ENCODE measurements at regions not wholly inside any gene's neighbourhood (a gene's known extent, or its start where the extent isn't known, plus 50 kb on each side); places are given as distances from the start of the nearest gene placed in this dataset.

- no peak overlapping the region for H3K27ac ChIP-seq
- H4K20me1 ChIP-seq (ENCODE audit: insufficient read depth), result no peaks in the 10 kb centered on the region
- DNase-seq, result no peak
- peaks cover 15% of the 10 kb centered on the region for H3K4me1 ChIP-seq (replicated peaks; ENCODE audit: insufficient read depth)
- H3K4me3 ChIP-seq, result no peak overlapping the region
- no peak overlapping the region for H3K4me2 ChIP-seq
- no TSS peak for BruUV-seq (replicated peaks)
- ChIA-PET CTCF (interaction anchor here (0.6 kb wide), 1 partner anchor 508 kb away, joined by 8 read pairs; no protein-coding TSS in a partner anchor), POLR2A (ENCODE audit: unreplicated experiment) (no interaction called here)
- H3K36me3 ChIP-seq (ENCODE audit: low read depth), result no peaks in the 10 kb centered on the region
- peaks cover 13% of the 10 kb centered on the region; the same call in 1 of the 2 replicates for H3F3A ChIP-seq (ENCODE audit: insufficient read depth, low read depth)
- H2AFZ ChIP-seq, result no peak overlapping the region
- no peaks in the 10 kb centered on the region for H3K9me2 ChIP-seq (ENCODE audit: insufficient read depth)
- no peaks in the 10 kb centered on the region for H3K27me3 ChIP-seq (ENCODE audit: insufficient read depth, low read depth)
- TF ChIP-seq EZH2 (IDR thresholded peaks at IDR 0.05; ENCODE audit: low read depth), result no peak
- no peak for TF ChIP-seq CTCF (conservative IDR thresholded peaks at IDR 0.05)
- intact Hi-C loops (cut with micrococcal nuclease; ENCODE audit: unreplicated experiment), result no loop called here
- no peaks in the 10 kb centered on the region for H3K9me3 ChIP-seq (ENCODE audit: insufficient read depth, low read depth)
- no peaks in the 10 kb centered on the region for H3K79me2 ChIP-seq (ENCODE audit: low read depth)
These were observed 54.5 kb upstream of the PSD2 start for GRCh38 chr5:139740992-139741672.

DNA sequence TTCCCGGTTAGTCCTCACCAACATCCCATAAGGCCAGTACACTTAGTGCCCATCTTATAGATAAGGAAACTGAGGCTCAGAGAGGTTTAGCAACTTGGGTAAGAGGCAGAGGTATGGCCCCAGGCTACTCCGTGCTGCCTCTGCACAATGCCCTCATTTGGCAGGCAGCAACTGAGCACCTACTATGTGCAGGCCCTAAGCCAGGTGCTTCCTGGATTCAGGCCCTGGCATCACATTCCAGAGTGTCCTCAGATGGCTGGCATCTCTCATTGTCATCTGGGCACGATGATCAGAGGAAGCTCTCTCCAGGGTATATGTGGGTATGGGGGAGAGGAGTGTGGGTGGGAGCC is 53.8 kb upstream of the PSD2 start:
- H2AFZ ChIP-seq, result no peak overlapping the region
- TF ChIP-seq CTCF (conservative IDR thresholded peaks at IDR 0.05) (no peak), EZH2 (IDR thresholded peaks at IDR 0.05; ENCODE audit: low read depth) (no peak)
- H3K4me1 ChIP-seq (replicated peaks; ENCODE audit: insufficient read depth), result peaks cover 22% of the 10 kb centered on the region
- H3K9me3 ChIP-seq (ENCODE audit: insufficient read depth, low read depth), result no peaks in the 10 kb centered on the region
- H3F3A ChIP-seq (ENCODE audit: insufficient read depth, low read depth), result peaks cover 13% of the 10 kb centered on the region; the same call in 1 of the 2 replicates
- H3K27ac ChIP-seq, result no peak overlapping the region
- peaks cover 5% of the 10 kb centered on the region for H3K27me3 ChIP-seq (ENCODE audit: insufficient read depth, low read depth)
- H4K20me1 ChIP-seq (ENCODE audit: insufficient read depth), result no peaks in the 10 kb centered on the region
- no peak for DNase-seq
- no peaks in the 10 kb centered on the region for H3K79me2 ChIP-seq (ENCODE audit: low read depth)
- ChIA-PET CTCF (no interaction called here), POLR2A (ENCODE audit: unreplicated experiment) (no interaction called here)
- H3K36me3 ChIP-seq (ENCODE audit: low read depth), result no peaks in the 10 kb centered on the region
- BruUV-seq (replicated peaks), result no TSS peak
- intact Hi-C loops (cut with micrococcal nuclease; ENCODE audit: unreplicated experiment), result no loop called here
- H3K4me2 ChIP-seq, result no peak overlapping the region
- no peaks in the 10 kb centered on the region for H3K9me2 ChIP-seq (ENCODE audit: insufficient read depth)
- H3K4me3 ChIP-seq, result no peak overlapping the region

GRCh38 chr5:139742173-139742903 is 53.3 kb upstream of the PSD2 start:
- Histone ChIP-seq H3K4me2 (no peak overlapping the region), H4K20me1 (ENCODE audit: insufficient read depth) (no peaks in the 10 kb centered on the region), H3K9me2 (ENCODE audit: insufficient read depth) (no peaks in the 10 kb centered on the region), H3K27ac (no peak overlapping the region), H3K79me2 (ENCODE audit: low read depth) (no peaks in the 10 kb centered on the region), H2AFZ (no peak overlapping the region), H3K36me3 (ENCODE audit: low read depth) (no peaks in the 10 kb centered on the region), H3K4me3 (no peak overlapping the region), H3K27me3 (ENCODE audit: insufficient read depth, low read depth) (peaks cover 11% of the 10 kb centered on the region), H3K4me1 (replicated peaks; ENCODE audit: insufficient read depth) (peaks cover 27% of the 10 kb centered on the region), H3F3A (ENCODE audit: insufficient read depth, low read depth) (peaks cover 13% of the 10 kb centered on the region; the same call in 1 of the 2 replicates), H3K9me3 (ENCODE audit: insufficient read depth, low read depth) (no peaks in the 10 kb centered on the region)
- no TSS peak for BruUV-seq (replicated peaks)
- ChIA-PET CTCF (no interaction called here), POLR2A (ENCODE audit: unreplicated experiment) (no interaction called here)
- intact Hi-C loops (cut with micrococcal nuclease; ENCODE audit: unreplicated experiment), result no loop called here
- no peak for DNase-seq
- no peak for TF ChIP-seq EZH2 (IDR thresholded peaks at IDR 0.05; ENCODE audit: low read depth)
